MG63 (cell line): ENCODE measurements at regions not wholly inside any gene's neighbourhood (a gene's known extent, or its start where the extent isn't known, plus 50 kb on each side); places are given as distances from the start of the nearest gene placed in this dataset.
A peak's percentile ranks its signal among the peaks of the same experiment; 100 is the strongest.

Source experiments
- DNase-seq: peaks from one replicate; pipeline ENCODE4 v3.0.0-alpha.2; 2020
- H3K27me3 ChIP-seq: fragments of 250-450 bp; sonication (Bioruptor Pico); 2 replicates; pipeline ENCODE4 v1.5.1; 2020; ENCODE audit warnings: mild to moderate bottlenecking, moderate library complexity
- H3K36me3 ChIP-seq: fragments of 250-450 bp; sonication (Bioruptor Pico); 2 replicates; pipeline ENCODE4 v1.5.1; 2020; ENCODE audit warnings: mild to moderate bottlenecking, moderate library complexity
- H3K4me3 ChIP-seq: fragments of 250-450 bp; sonication (Bioruptor Pico); 2 replicates; pipeline ENCODE4 v1.5.1; 2020; ENCODE audit warnings: mild to moderate bottlenecking, moderate library complexity
- H3K9me3 ChIP-seq: fragments of 250-450 bp; sonication (Bioruptor Pico); 2 replicates; pipeline ENCODE4 v1.5.1; 2020; ENCODE audit warnings: mild to moderate bottlenecking, moderate library complexity

- Histone ChIP-seq H3K9me3 (no peaks in the 10 kb centered on the region), H3K36me3 (no peaks in the 10 kb centered on the region), H3K27me3 (no peaks in the 10 kb centered on the region), H3K4me3 (no peak overlapping the region)
- no peak for DNase-seq
Measured at GRCh38 chr5:108623826-108624225, 123.9 kb upstream of the FER start.

GRCh38 chr5:108620516-108620915 is 127.2 kb upstream of the FER start:
- Histone ChIP-seq H3K4me3 (no peak overlapping the region), H3K9me3 (no peaks in the 10 kb centered on the region), H3K36me3 (no peaks in the 10 kb centered on the region), H3K27me3 (no peaks in the 10 kb centered on the region)
- no peak for DNase-seq

- Histone ChIP-seq H3K36me3 (no peaks in the 10 kb centered on the region), H3K27me3 (no peaks in the 10 kb centered on the region), H3K4me3 (no peak overlapping the region), H3K9me3 (no peaks in the 10 kb centered on the region)
- DNase-seq, result no peak
Measured at GRCh38 chr5:108619815-108620214, 127.9 kb upstream of the FER start.

DNA sequence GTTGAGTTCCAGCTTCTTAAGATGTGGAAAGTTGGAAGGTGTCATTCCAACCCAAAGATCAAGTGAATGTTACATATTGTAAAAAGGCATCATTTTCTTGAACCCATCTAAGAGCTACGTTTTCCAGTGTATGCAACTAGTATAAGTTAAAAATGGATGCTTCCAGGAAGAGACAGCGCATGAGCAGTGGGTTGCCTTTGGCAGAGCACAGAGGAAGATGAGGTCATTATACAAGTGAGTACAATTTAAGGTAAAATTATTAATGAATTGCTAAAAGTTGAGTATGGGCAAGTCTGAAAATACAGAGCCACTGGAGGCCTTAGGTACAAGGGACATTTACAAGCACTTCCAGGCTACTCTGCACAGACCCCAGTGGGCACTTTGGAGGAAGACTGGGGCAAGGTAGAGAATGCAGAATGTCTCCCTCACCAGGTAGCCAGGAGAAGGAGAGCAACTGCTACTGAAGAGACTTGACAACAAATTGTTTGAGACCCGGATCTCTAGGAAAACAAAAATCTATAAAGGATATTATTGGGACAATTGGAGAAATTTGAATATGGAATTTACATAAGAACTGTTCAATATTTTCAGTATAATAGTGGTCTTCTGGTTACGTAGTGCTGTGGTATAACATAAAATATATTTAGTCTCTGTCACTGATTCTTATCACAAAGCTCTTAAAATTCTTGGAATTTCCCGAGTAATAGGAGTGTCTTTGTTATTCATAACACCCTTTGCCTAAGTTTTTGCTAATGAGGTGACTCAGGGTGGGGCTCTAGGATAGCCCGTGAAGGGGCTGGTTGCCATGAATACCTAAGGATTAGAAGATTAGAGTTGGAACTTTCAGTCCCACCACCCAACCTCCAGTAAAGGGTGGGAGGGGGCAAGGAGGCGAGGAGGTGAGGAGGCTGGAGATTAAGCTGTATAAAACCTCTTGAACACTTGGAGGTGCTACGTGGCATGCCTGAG is 129.9 kb upstream of the FER start:
- DNase-seq, result no peak
- H3K9me3 ChIP-seq, result peaks cover 3% of the 10 kb centered on the region
- no peaks in the 10 kb centered on the region for H3K27me3 ChIP-seq
- no peaks in the 10 kb centered on the region for H3K36me3 ChIP-seq
- H3K4me3 ChIP-seq, result no peak overlapping the region

GRCh38 chr5:108615216-108615615 is 132.5 kb upstream of the FER start:
- Histone ChIP-seq H3K27me3 (no peaks in the 10 kb centered on the region), H3K9me3 (peaks cover 3% of the 10 kb centered on the region), H3K4me3 (no peak overlapping the region), H3K36me3 (no peaks in the 10 kb centered on the region)
- DNase-seq, result peak; percentile 54

DNA sequence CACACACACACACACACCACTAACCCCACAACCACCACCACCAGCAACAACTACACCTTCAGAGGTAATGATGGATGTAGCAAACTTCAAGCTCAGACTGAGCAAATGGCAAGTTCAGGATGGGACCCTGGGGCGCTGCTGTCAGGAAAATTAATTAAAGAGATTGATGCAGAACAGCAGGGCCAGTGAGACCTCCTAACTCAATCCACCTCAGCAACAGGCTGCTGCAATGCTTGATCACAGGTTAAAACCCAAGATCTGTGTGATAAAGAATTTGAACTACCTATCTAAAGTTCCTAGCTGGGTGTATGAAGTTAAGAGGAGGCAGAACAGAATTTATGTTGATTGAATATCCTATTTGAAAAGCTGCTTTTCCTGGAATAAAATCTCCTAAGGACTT is 140.3 kb upstream of the FER start:
- no peaks in the 10 kb centered on the region for H3K36me3 ChIP-seq
- H3K9me3 ChIP-seq, result no peaks in the 10 kb centered on the region
- H3K27me3 ChIP-seq, result peaks cover 21% of the 10 kb centered on the region
- DNase-seq, result no peak
- no peak overlapping the region for H3K4me3 ChIP-seq

GRCh38 chr5:108606185-108606584 is 141.5 kb upstream of the FER start:
- no peak overlapping the region for H3K4me3 ChIP-seq
- DNase-seq, result no peak
- H3K9me3 ChIP-seq, result no peaks in the 10 kb centered on the region
- H3K36me3 ChIP-seq, result no peaks in the 10 kb centered on the region
- H3K27me3 ChIP-seq, result peaks cover 21% of the 10 kb centered on the region

GRCh38 chr5:108602830-108603229 is 144.9 kb upstream of the FER start:
- DNase-seq, result no peak
- no peaks in the 10 kb centered on the region for H3K9me3 ChIP-seq

GRCh38 chr5:108590799-108591198 is 156.9 kb upstream of the FER start:
- H3K9me3 ChIP-seq, result no peaks in the 10 kb centered on the region
- H3K27me3 ChIP-seq, result peaks cover 2% of the 10 kb centered on the region; the same call in 1 of the 2 replicates
- no peak for DNase-seq
- H3K4me3 ChIP-seq, result no peak overlapping the region
- H3K36me3 ChIP-seq, result no peaks in the 10 kb centered on the region

More at GRCh38 chr5:108602830-108603229, 144.9 kb upstream of the FER start:
- H3K36me3 ChIP-seq, result no peaks in the 10 kb centered on the region
- H3K4me3 ChIP-seq, result no peak overlapping the region
- H3K27me3 ChIP-seq, result peaks cover 21% of the 10 kb centered on the region

DNA sequence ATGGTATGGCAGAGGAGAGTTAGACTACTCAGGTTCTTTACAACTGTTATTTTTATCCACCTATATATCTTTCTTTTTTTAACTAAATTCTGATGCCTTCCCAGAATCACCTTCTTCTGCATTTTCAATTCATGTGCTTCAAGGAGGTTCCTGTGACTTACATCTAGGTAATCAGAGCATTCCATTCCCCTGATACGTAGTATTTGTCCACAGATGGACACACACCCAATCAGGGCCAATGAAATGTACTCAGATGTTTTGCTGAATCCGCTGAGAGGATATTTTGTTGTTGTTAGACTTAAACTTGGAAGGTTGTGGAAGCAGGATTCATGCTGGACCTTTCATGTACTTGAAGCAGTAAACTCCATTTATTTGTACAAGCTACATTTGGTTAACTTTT is 159.4 kb upstream of the FER start:
- no peaks in the 10 kb centered on the region for H3K9me3 ChIP-seq
- no peak for DNase-seq
- H3K27me3 ChIP-seq, result peaks cover 19% of the 10 kb centered on the region
- no peaks in the 10 kb centered on the region for H3K36me3 ChIP-seq
- no peak overlapping the region for H3K4me3 ChIP-seq

DNA sequence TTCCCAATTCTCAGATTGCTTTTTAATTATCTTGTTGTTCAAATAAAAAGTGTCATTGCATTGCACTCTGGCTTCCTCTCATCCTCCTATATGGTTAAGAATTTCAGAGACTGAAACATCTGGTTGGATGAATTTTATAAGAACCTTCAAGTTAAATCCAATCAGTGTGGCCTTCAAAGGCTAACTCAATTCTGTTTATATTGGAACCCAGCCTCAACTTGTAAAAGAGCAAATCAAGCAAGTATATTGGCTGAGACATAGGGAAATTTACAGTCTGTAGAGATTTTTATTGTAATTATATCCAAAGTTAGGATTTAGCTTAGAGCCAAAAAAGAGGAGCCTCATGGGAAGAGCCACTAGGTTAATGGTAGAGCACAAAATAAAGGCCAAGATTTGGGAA is 159.9 kb upstream of the FER start:
- peaks cover 19% of the 10 kb centered on the region for H3K27me3 ChIP-seq
- no peak overlapping the region for H3K4me3 ChIP-seq
- H3K9me3 ChIP-seq, result no peaks in the 10 kb centered on the region
- H3K36me3 ChIP-seq, result no peaks in the 10 kb centered on the region
- DNase-seq, result no peak

- no peak overlapping the region for H3K4me3 ChIP-seq
- H3K36me3 ChIP-seq, result no peaks in the 10 kb centered on the region
- DNase-seq, result no peak
- peaks cover 36% of the 10 kb centered on the region for H3K27me3 ChIP-seq
- no peaks in the 10 kb centered on the region for H3K9me3 ChIP-seq
Measured at GRCh38 chr5:108581026-108581425, 166.7 kb upstream of the FER start.

GRCh38 chr5:108579236-108579635 is 168.5 kb upstream of the FER start:
- DNase-seq, result no peak
- peaks cover 20% of the 10 kb centered on the region for H3K27me3 ChIP-seq
- H3K9me3 ChIP-seq, result peaks cover 8% of the 10 kb centered on the region
- H3K36me3 ChIP-seq, result no peaks in the 10 kb centered on the region
- no peak overlapping the region for H3K4me3 ChIP-seq

DNA sequence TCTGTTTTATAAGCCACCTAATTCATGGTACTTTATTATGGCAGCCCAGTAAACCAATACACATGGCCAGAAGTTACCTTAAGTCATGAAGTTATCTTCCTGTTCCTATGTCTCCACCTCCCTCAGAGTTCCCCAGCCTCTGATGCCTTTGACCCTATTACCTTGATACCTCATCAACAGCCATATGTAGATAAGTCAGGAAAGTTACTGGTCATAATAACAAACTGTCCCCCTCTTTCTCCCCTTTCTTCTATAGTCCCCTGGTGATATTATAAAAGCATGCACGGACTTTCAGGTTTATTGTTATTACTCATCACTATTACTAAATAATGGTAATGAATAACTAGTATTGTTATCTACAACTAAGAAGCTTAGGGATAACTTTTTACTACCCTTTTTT is 168.9 kb upstream of the FER start:
- peaks cover 20% of the 10 kb centered on the region for H3K27me3 ChIP-seq
- no peak for DNase-seq
- H3K36me3 ChIP-seq, result no peaks in the 10 kb centered on the region
- peaks cover 8% of the 10 kb centered on the region for H3K9me3 ChIP-seq
- H3K4me3 ChIP-seq, result no peak overlapping the region

DNA sequence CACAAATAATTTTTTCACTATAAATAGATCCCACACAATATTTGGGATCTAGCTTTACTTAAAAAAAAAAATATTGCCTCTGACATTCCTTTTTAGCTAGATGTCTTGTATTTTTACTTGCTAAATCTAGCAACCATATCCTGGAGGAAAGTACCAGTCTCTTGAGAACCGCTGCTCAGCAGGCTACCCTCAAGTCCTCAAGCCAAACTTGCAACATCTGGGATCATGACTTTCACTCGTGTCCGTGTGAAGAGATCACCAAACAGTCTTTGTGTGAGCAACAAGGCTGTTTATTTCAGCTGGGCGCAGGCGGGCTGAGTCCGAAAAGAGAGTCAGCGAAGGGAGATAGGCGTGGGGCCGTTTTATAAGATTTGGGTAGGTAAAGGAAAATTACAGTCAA is 180.3 kb upstream of the FER start:
- Histone ChIP-seq H3K4me3 (no peak overlapping the region), H3K9me3 (no peaks in the 10 kb centered on the region), H3K27me3 (no peaks in the 10 kb centered on the region; the same call in 1 of the 2 replicates), H3K36me3 (no peaks in the 10 kb centered on the region)
- DNase-seq, result no peak

DNA sequence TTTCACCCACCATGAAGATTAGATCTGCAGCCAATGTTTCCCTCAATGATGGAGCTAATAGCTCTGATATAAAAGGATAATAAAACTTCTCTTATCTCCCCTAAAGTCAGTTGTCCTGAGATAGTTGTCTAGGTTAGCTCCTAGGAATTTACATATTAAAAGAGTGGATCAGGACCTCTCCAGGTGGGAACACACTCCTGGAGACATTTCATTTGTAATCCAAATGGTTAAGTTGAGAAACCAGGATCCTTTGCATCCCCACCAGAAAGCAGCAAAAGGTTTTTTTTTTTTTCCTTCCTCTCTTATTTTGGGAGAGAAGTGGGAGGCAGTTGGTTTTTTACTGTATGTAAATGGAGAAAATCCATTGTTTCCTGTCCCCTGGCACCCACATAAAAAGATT is 182.5 kb upstream of the FBXL17 start:
- H3K36me3 ChIP-seq, result no peaks in the 10 kb centered on the region
- H3K4me3 ChIP-seq, result no peak overlapping the region
- no peaks in the 10 kb centered on the region for H3K9me3 ChIP-seq
- no peak for DNase-seq
- no peaks in the 10 kb centered on the region; the same call in 1 of the 2 replicates for H3K27me3 ChIP-seq

DNA sequence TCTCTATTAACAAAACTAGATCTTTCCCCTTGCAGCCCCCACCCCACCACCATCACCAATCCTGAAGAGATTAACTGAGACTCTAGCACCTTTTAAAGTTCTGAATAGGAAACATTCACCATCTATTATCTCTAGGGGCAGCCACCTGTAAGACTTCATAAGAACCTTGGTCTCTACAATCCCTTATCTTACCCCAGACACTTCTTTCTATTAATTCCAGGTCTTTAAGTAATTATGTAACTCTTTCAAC is 180.2 kb upstream of the FBXL17 start:
- H3K4me3 ChIP-seq, result no peak overlapping the region

DNA sequence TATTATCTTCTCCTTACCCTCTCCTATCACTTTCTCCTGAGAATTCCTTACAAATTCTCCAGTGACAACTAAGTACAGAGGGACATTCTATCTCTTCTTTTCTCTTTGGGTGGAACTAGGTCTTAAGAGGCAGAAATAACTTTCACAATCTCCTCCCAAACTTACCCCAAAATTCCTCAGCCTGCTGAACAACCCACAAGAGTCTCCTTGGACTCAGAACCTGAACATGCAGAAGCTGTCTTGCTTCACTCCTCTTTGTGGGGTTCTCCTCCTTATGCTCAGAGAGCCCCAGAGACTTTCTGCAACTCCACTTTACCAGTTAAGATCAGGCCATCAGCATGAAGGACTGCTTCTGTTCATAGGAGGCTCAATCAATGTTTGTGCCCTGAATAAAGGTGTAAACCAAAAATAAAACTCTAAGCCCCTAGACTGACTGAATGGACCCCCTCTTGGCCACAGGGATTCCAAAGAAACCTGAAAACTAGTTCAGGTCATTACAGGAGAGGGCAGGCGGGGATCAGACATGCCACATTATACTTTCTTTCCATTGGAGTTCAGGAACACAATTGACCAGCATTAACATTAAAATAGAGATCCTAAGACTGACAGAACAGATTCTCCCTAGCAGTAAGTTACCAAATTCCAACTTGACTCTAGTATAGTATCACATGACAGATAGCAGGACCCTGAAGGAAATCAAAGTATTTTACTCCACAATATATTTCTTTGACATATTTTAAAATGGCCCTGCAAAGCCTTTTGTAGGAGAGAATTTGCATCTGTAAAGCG is 179.7 kb upstream of the FBXL17 start:
- Histone ChIP-seq H3K27me3 (no peaks in the 10 kb centered on the region; the same call in 1 of the 2 replicates), H3K9me3 (no peaks in the 10 kb centered on the region), H3K36me3 (no peaks in the 10 kb centered on the region), H3K4me3 (no peak overlapping the region)
- no peak for DNase-seq

More for the DNA sequence above, 180.2 kb upstream of the FBXL17 start:
- no peaks in the 10 kb centered on the region for H3K9me3 ChIP-seq
- no peak for DNase-seq
- no peaks in the 10 kb centered on the region for H3K36me3 ChIP-seq
- H3K27me3 ChIP-seq, result no peaks in the 10 kb centered on the region; the same call in 1 of the 2 replicates
